Muscle layer of colon (tissue), 2 donors: ENCODE measurements at regions not wholly inside any gene's neighbourhood (a gene's known extent, or its start where the extent isn't known, plus 50 kb on each side); places are given as distances from the start of the nearest gene placed in this dataset.
"Not testable (repeated sequence)": the region's sequence is repeated elsewhere in the genome, so short reads cannot be mapped to it uniquely, and the experiment has no call there.

Experiments
- H3K27ac ChIP-seq: one replicate; pipeline ENCODE4 v1.7.0; 2013; ENCODE audit warnings: low read depth, mild to moderate bottlenecking, low read length, moderate library complexity
- H3K27me3 ChIP-seq, 2 donors: one replicate each; pipeline ENCODE4 v1.7.0; 2013; ENCODE audit warnings: low read length in 2 of 2, mild to moderate bottlenecking in 2 of 2; ENCODE audit not compliant: insufficient read depth in 2 of 2, control insufficient read depth in 1 of 2
- H3K36me3 ChIP-seq: one replicate; pipeline ENCODE4 v1.7.0; 2013; ENCODE audit warnings: mild to moderate bottlenecking, low read length; ENCODE audit not compliant: insufficient read depth
- H3K4me1 ChIP-seq: one replicate; pipeline ENCODE4 v1.7.0; 2013; ENCODE audit warnings: mild to moderate bottlenecking, low read length; ENCODE audit not compliant: insufficient read depth
- H3K4me3 ChIP-seq, 2 donors: one replicate each; pipeline ENCODE4 v1.7.0; 2013; ENCODE audit warnings: low read length in 2 of 2, low read depth in 1 of 2, mild to moderate bottlenecking in 1 of 2, moderate library complexity in 1 of 2
- H3K9ac ChIP-seq: one replicate; pipeline ENCODE4 v1.7.0; 2013; ENCODE audit warnings: low read length
- H3K9me3 ChIP-seq: one replicate; pipeline ENCODE4 v1.7.0; 2013; ENCODE audit warnings: mild to moderate bottlenecking, low read length
- donor health status: abdominal sarcoma.
- donor health status: Adenocarcinoma of cecum.

GRCh38 chr4:79850626-79851025 lies 222.4 kb downstream of the ANTXR2 start:
- no peak overlapping the region for H3K4me3 ChIP-seq
- peaks cover 10% of the 10 kb centered on the region for H3K4me1 ChIP-seq
- H3K9ac ChIP-seq = no peak overlapping the region
- H3K36me3 ChIP-seq = no peaks in the 10 kb centered on the region
- no peaks in the 10 kb centered on the region for H3K9me3 ChIP-seq
- H3K27me3 ChIP-seq = no peaks in the 10 kb centered on the region
- no peak overlapping the region for H3K27ac ChIP-seq

- no peak overlapping the region for H3K9ac ChIP-seq
- no peaks in the 10 kb centered on the region for H3K4me1 ChIP-seq
- no peak overlapping the region for H3K27ac ChIP-seq
- H3K36me3 ChIP-seq = no peaks in the 10 kb centered on the region
- no peak overlapping the region for H3K4me3 ChIP-seq
- H3K27me3 ChIP-seq = no peaks in the 10 kb centered on the region
- peaks cover 9% of the 10 kb centered on the region for H3K9me3 ChIP-seq
These were observed 224.7 kb downstream of the ANTXR2 start for GRCh38 chr4:79848329-79848728.

- Histone ChIP-seq H3K4me1 (no peaks in the 10 kb centered on the region), H3K27ac (no peak overlapping the region), H3K27me3 (no peaks in the 10 kb centered on the region), H3K9ac (no peak overlapping the region), H3K36me3 (no peaks in the 10 kb centered on the region), H3K9me3 (peaks cover 9% of the 10 kb centered on the region), H3K4me3 (no peak overlapping the region)
These were observed 225.6 kb downstream of the ANTXR2 start for GRCh38 chr4:79847411-79847810.

GRCh38 chr4:79842162-79842561 lies 230.9 kb downstream of the ANTXR2 start:
- Histone ChIP-seq H3K4me1 (no peaks in the 10 kb centered on the region), H3K9ac (no peak overlapping the region), H3K4me3 (no peak overlapping the region), H3K27me3 (no peaks in the 10 kb centered on the region), H3K9me3 (peaks cover 9% of the 10 kb centered on the region), H3K27ac (no peak overlapping the region), H3K36me3 (no peaks in the 10 kb centered on the region)

GRCh38 chr4:79833857-79834256 lies 239.2 kb downstream of the ANTXR2 start:
- H3K36me3 ChIP-seq = no peaks in the 10 kb centered on the region
- no peak overlapping the region for H3K27ac ChIP-seq
- H3K4me3 ChIP-seq = no peak overlapping the region
- no peaks in the 10 kb centered on the region for H3K9me3 ChIP-seq
- H3K9ac ChIP-seq = no peak overlapping the region
- H3K4me1 ChIP-seq = peaks cover 20% of the 10 kb centered on the region
- no peaks in the 10 kb centered on the region for H3K27me3 ChIP-seq

GRCh38 chr4:79831701-79832514 lies 241.1 kb downstream of the ANTXR2 start:
- no peak overlapping the region for H3K4me3 ChIP-seq
- H3K36me3 ChIP-seq = no peaks in the 10 kb centered on the region
- H3K27me3 ChIP-seq = no peaks in the 10 kb centered on the region

GRCh38 chr4:79831119-79831528 lies 241.9 kb downstream of the ANTXR2 start:
- Histone ChIP-seq H3K9me3 (no peaks in the 10 kb centered on the region), H3K9ac (no peak overlapping the region), H3K4me1 (peaks cover 20% of the 10 kb centered on the region), H3K36me3 (no peaks in the 10 kb centered on the region), H3K27ac (no peak overlapping the region), H3K4me3 (no peak overlapping the region), H3K27me3 (no peaks in the 10 kb centered on the region)

More at GRCh38 chr4:79831701-79832514, 241.1 kb downstream of the ANTXR2 start:
- Histone ChIP-seq H3K27ac (no peak overlapping the region), H3K4me1 (peaks cover 20% of the 10 kb centered on the region), H3K9me3 (no peaks in the 10 kb centered on the region), H3K9ac (no peak overlapping the region)

- Histone ChIP-seq H3K9me3 (no peaks in the 10 kb centered on the region), H3K27ac (no peak overlapping the region), H3K4me1 (peaks cover 35% of the 10 kb centered on the region), H3K9ac (no peak overlapping the region), H3K27me3 (no peaks in the 10 kb centered on the region), H3K36me3 (no peaks in the 10 kb centered on the region), H3K4me3 (no peak overlapping the region)
These were observed 245.7 kb downstream of the ANTXR2 start for GRCh38 chr4:79827283-79827682.

GRCh38 chr4:79823148-79823763 lies 249.8 kb downstream of the ANTXR2 start:
- peaks cover 22% of the 10 kb centered on the region for H3K4me1 ChIP-seq
- H3K9ac ChIP-seq = no peak overlapping the region
- no peaks in the 10 kb centered on the region for H3K36me3 ChIP-seq
- H3K27ac ChIP-seq = peak overlapping the region; percentile 70
- H3K9me3 ChIP-seq = no peaks in the 10 kb centered on the region
- H3K27me3 ChIP-seq = no peaks in the 10 kb centered on the region
- H3K4me3 ChIP-seq = no peak overlapping the region

GRCh38 chr4:79820427-79820826 lies 252.6 kb downstream of the ANTXR2 start:
- no peak overlapping the region for H3K9ac ChIP-seq
- H3K4me3 ChIP-seq = no peak overlapping the region

GRCh38 chr4:79807933-79808332 lies 265.1 kb downstream of the ANTXR2 start:
- not testable (repeated sequence) for H3K9me3 ChIP-seq, H3K36me3 ChIP-seq, H3K27ac ChIP-seq, H3K9ac ChIP-seq, H3K27me3 ChIP-seq, H3K4me1 ChIP-seq, H3K4me3 ChIP-seq

More at GRCh38 chr4:79820427-79820826, 252.6 kb downstream of the ANTXR2 start:
- Histone ChIP-seq H3K4me1 (peaks cover 22% of the 10 kb centered on the region), H3K27me3 (no peaks in the 10 kb centered on the region), H3K9me3 (no peaks in the 10 kb centered on the region), H3K36me3 (no peaks in the 10 kb centered on the region), H3K27ac (no peak overlapping the region)

- no peak overlapping the region for H3K27ac ChIP-seq
- no peaks in the 10 kb centered on the region for H3K36me3 ChIP-seq
- no peaks in the 10 kb centered on the region for H3K27me3 ChIP-seq
- H3K9me3 ChIP-seq = no peaks in the 10 kb centered on the region
- no peaks in the 10 kb centered on the region for H3K4me1 ChIP-seq
- H3K4me3 ChIP-seq = no peak overlapping the region
- H3K9ac ChIP-seq = no peak overlapping the region
These were observed 275.0 kb downstream of the ANTXR2 start for GRCh38 chr4:79798047-79798446.
